Liver (tissue), 3 donors: ENCODE measurements at regions not wholly inside any gene's neighbourhood (a gene's known extent, or its start where the extent isn't known, plus 50 kb on each side); places are given as distances from the start of the nearest gene placed in this dataset.

Experiments used
- CTCF ChIP-seq: fragments of 150-350 bp; IDR thresholded peaks from 2 replicates; pipeline ENCODE4 v1.5.1; 2017; ENCODE audit warnings: improper control_type of control experiment, low read depth, low read length; ENCODE audit not compliant: missing input control
- GABPA ChIP-seq, 2 donors: IDR thresholded peaks in 1 of 2; conservative IDR thresholded peaks in 1 of 2; 2 replicates each; pipeline ENCODE4 v1.6.1; 2016; ENCODE audit warnings: antibody characterized with exemption in 2 of 2, mild to moderate bottlenecking in 1 of 2, moderate library complexity in 1 of 2
- RAD21 ChIP-seq, 2 donors: IDR thresholded peaks; 2 replicates each; pipeline ENCODE4 v1.6.1; 2016; ENCODE audit warnings: antibody characterized with exemption in 2 of 2, mild to moderate bottlenecking in 2 of 2
- REST ChIP-seq: IDR thresholded peaks from 2 replicates; pipeline ENCODE4 v1.6.1; 2016; ENCODE audit warnings: antibody characterized with exemption, mild to moderate bottlenecking
- SP1 ChIP-seq: IDR thresholded peaks from 2 replicates; pipeline ENCODE4 v1.6.1; 2018; ENCODE audit warnings: antibody characterized with exemption, mild to moderate bottlenecking
- YY1 ChIP-seq: IDR thresholded peaks from 2 replicates; pipeline ENCODE4 v1.6.1; 2016; ENCODE audit warnings: antibody characterized with exemption, mild to moderate bottlenecking
- donor health status: healthy.
- donor health status: healthy.

- TF ChIP-seq GABPA (IDR thresholded peaks at IDR 0.05 in 1 of 2, conservative IDR thresholded peaks at IDR 0.05 in 1 of 2) = no peak
- no peak for TF ChIP-seq RAD21 (IDR thresholded peaks at IDR 0.05)
- no peak for TF ChIP-seq CTCF
- TF ChIP-seq SP1 = no peak
- no peak for TF ChIP-seq YY1
- TF ChIP-seq REST = no peak
Observed at GRCh38 chr3:5733995-5734394, 546.5 kb downstream of the EDEM1 start.
